Stomach smooth muscle (tissue), 2 donors: ENCODE measurements at regions not wholly inside any gene's neighbourhood (a gene's known extent, or its start where the extent isn't known, plus 50 kb on each side); places are given as distances from the start of the nearest gene placed in this dataset.

ENCODE experiments used
- H3K27ac ChIP-seq: one replicate; pipeline ENCODE4 v1.7.0; 2013; ENCODE audit warnings: mild to moderate bottlenecking, low read length, inconsistent platforms
- H3K27me3 ChIP-seq, 2 donors: one replicate each; pipeline ENCODE4 v1.7.0; 2013; ENCODE audit warnings: low read length in 2 of 2; ENCODE audit not compliant: insufficient read depth in 2 of 2, control insufficient read depth in 1 of 2
- H3K36me3 ChIP-seq, 2 donors: one replicate each; pipeline ENCODE4 v1.7.0; 2013; ENCODE audit warnings: low read length in 2 of 2; ENCODE audit not compliant: control insufficient read depth in 2 of 2, insufficient read depth in 2 of 2
- H3K4me1 ChIP-seq: one replicate; pipeline ENCODE4 v1.7.0; 2013; ENCODE audit warnings: low read length; ENCODE audit not compliant: control insufficient read depth, insufficient read depth
- H3K4me3 ChIP-seq, 2 donors: one replicate each; pipeline ENCODE4 v1.7.0; 2013; ENCODE audit warnings: low read length in 2 of 2
- H3K9ac ChIP-seq, 2 donors: one replicate each; pipeline ENCODE4 v1.7.0; 2013; ENCODE audit warnings: low read length in 2 of 2, mild to moderate bottlenecking in 1 of 2
- H3K9me3 ChIP-seq, 2 donors: one replicate each; pipeline ENCODE4 v1.7.0; 2013; ENCODE audit warnings: low read length in 2 of 2; ENCODE audit not compliant: control insufficient read depth in 2 of 2
- donor health status: healthy.
- donor health status: Pancreatic carcinoma.

GRCh38 chr22:22428222-22429098 lies 80.1 kb downstream of the ZNF280B start:
- Histone ChIP-seq H3K27ac (no peak overlapping the region), H3K9ac (no peak overlapping the region), H3K9me3 (no peaks in the 10 kb centered on the region), H3K27me3 (peaks cover 12 to 21% of the 10 kb centered on the region in 2 donors), H3K36me3 (no peaks in the 10 kb centered on the region), H3K4me3 (no peak overlapping the region), H3K4me1 (no peaks in the 10 kb centered on the region)

GRCh38 chr22:22429369-22430108 lies 79.0 kb downstream of the ZNF280B start:
- H3K9me3 ChIP-seq = no peaks in the 10 kb centered on the region
- H3K4me1 ChIP-seq = no peaks in the 10 kb centered on the region
- no peaks in the 10 kb centered on the region for H3K36me3 ChIP-seq
- H3K4me3 ChIP-seq = no peak overlapping the region
- peaks cover 12 to 21% of the 10 kb centered on the region in 2 donors for H3K27me3 ChIP-seq
- no peak overlapping the region for H3K27ac ChIP-seq
- H3K9ac ChIP-seq = no peak overlapping the region

GRCh38 chr22:22430111-22430820 lies 78.3 kb downstream of the ZNF280B start:
- Histone ChIP-seq H3K9me3 (no peaks in the 10 kb centered on the region), H3K27me3 (peaks cover 12 to 23% of the 10 kb centered on the region in 2 donors), H3K4me1 (no peaks in the 10 kb centered on the region), H3K9ac (no peak overlapping the region), H3K4me3 (no peak overlapping the region), H3K36me3 (no peaks in the 10 kb centered on the region), H3K27ac (no peak overlapping the region)

GRCh38 chr22:22431271-22432220 lies 77.0 kb downstream of the ZNF280B start:
- H3K9me3 ChIP-seq = no peaks in the 10 kb centered on the region
- no peak overlapping the region for H3K27ac ChIP-seq
- no peak overlapping the region for H3K9ac ChIP-seq
- H3K27me3 ChIP-seq = peaks cover 6 to 16% of the 10 kb centered on the region in 2 donors
- H3K4me3 ChIP-seq = no peak overlapping the region
- H3K36me3 ChIP-seq = no peaks in the 10 kb centered on the region
- no peaks in the 10 kb centered on the region for H3K4me1 ChIP-seq

GRCh38 chr22:22432479-22432878 lies 76.1 kb downstream of the ZNF280B start:
- Histone ChIP-seq H3K4me3 (no peak overlapping the region), H3K36me3 (no peaks in the 10 kb centered on the region), H3K9me3 (no peaks in the 10 kb centered on the region), H3K4me1 (no peaks in the 10 kb centered on the region), H3K27me3 (peaks cover 6 to 10% of the 10 kb centered on the region in 2 donors), H3K9ac (no peak overlapping the region), H3K27ac (no peak overlapping the region)

GRCh38 chr22:22432937-22433336 lies 75.6 kb downstream of the ZNF280B start:
- H3K4me3 ChIP-seq = no peak overlapping the region
- no peak overlapping the region for H3K9ac ChIP-seq
- no peak overlapping the region for H3K27ac ChIP-seq
- no peaks in the 10 kb centered on the region for H3K9me3 ChIP-seq
- peaks cover 6 to 10% of the 10 kb centered on the region in 2 donors for H3K27me3 ChIP-seq
- no peaks in the 10 kb centered on the region for H3K4me1 ChIP-seq
- no peaks in the 10 kb centered on the region for H3K36me3 ChIP-seq

GRCh38 chr22:22433770-22434169 lies 74.8 kb downstream of the ZNF280B start:
- H3K27ac ChIP-seq = no peak overlapping the region
- H3K9me3 ChIP-seq = no peaks in the 10 kb centered on the region
- no peaks in the 10 kb centered on the region for H3K36me3 ChIP-seq
- no peaks in the 10 kb centered on the region for H3K4me1 ChIP-seq
- no peak overlapping the region for H3K4me3 ChIP-seq
- H3K27me3 ChIP-seq = peaks cover 6 to 10% of the 10 kb centered on the region in 2 donors
- H3K9ac ChIP-seq = no peak overlapping the region
